Loucy (cell line): ENCODE measurements at regions not wholly inside any gene's neighbourhood (a gene's known extent, or its start where the extent isn't known, plus 50 kb on each side); places are given as distances from the start of the nearest gene placed in this dataset.

Source experiments
- CTCF ChIP-seq: fragments of 200-600 bp; sonication (generic); conservative IDR thresholded peaks from 2 replicates; pipeline ENCODE4 v1.5.1; 2014; ENCODE audit warnings: mild to moderate bottlenecking, antibody characterized with exemption, low read length
- EZH2phosphoT487 ChIP-seq: fragments of 200-600 bp; IDR thresholded peaks from 2 replicates; pipeline ENCODE4 v1.6.1; 2018; ENCODE audit warnings: antibody characterized with exemption, mild to moderate bottlenecking, moderate library complexity, borderline replicate concordance

GRCh38 chr5:124678468-124678867, 68.0 kb downstream of the ZNF608 start:
- TF ChIP-seq CTCF (no peak), EZH2phosphoT487 (no peak)
